CD4-positive, alpha-beta T cell treated with Interleukin-4 for 4 hours (primary cell): ENCODE measurements at regions not wholly inside any gene's neighbourhood (a gene's known extent, or its start where the extent isn't known, plus 50 kb on each side); places are given as distances from the start of the nearest gene placed in this dataset.

Experiments used
- DNase-seq: peaks from one replicate; pipeline ENCODE4 v3.0.0-alpha.2; 2020

- DNase-seq, result no peak
Measured at GRCh38 chr1:53378061-53378460, 50.2 kb upstream of the LRP8 start.

DNA sequence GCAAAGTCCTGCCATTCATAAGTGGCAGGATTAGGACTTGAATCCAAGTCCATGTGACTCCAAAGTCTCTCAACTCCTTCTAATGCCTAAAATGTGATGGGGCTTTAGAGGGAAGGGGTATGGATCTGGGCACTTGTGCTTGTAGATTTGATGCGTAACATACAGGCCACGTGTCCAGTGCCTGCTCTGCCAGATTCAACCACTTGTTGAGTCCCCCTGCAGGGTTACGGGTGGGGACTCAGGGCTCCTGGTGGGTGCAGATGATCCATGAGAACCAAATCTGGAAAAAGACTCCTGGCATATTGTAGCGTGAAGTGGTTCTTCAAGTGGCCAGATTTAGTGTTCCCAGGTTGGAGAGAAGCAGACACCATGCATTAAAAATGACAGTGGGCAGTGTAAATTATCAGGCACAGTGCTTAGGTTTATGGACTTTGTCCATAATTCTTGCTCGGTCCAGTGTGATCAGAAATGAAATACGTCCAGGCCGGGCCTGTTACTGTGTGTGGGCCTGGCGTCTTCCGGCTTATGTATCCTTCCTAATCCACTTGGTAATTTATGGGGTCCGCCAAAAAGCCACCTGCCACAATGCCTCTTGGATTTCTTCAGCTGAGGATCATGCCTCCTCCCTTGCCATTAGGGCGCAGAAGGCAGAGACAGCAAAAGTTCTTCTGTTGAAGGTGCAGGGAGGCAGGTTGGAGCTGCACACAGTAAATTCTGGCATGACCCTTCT, 51.2 kb upstream of the LRP8 start:
- DNase-seq, result no peak

GRCh38 chr1:53379662-53380002, 51.8 kb upstream of the LRP8 start:
- no peak for DNase-seq

- no peak for DNase-seq
Measured at GRCh38 chr1:53380296-53380695, 52.4 kb upstream of the LRP8 start.

GRCh38 chr1:53381790-53382401, 54.0 kb upstream of the LRP8 start:
- DNase-seq, result no peak

GRCh38 chr1:53383136-53383870, 55.4 kb upstream of the LRP8 start:
- no peak for DNase-seq

DNA sequence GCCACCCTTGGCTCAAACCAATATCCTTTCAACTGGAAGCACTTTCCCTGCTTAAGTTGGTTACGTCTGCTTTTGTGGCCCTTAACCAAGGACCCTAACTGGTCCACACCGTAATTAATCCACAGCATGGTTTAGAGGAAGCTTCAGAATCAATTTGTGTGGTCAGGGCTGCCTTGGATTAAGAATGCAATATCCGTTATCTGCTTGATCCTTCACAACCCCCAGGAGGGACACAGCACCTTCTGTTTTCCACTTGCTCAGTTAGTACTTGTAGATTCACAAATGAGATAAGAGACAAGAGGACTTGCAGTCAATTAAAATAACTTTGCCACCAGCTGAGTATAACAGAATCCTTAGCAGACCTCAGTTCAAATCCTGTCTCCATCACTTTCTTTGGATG, 56.9 kb upstream of the LRP8 start:
- DNase-seq, result no peak

- DNase-seq, result no peak
Measured at GRCh38 chr1:53385276-53386225, 57.7 kb upstream of the LRP8 start.

GRCh38 chr1:53388963-53389362, 61.1 kb upstream of the LRP8 start:
- no peak for DNase-seq

DNA sequence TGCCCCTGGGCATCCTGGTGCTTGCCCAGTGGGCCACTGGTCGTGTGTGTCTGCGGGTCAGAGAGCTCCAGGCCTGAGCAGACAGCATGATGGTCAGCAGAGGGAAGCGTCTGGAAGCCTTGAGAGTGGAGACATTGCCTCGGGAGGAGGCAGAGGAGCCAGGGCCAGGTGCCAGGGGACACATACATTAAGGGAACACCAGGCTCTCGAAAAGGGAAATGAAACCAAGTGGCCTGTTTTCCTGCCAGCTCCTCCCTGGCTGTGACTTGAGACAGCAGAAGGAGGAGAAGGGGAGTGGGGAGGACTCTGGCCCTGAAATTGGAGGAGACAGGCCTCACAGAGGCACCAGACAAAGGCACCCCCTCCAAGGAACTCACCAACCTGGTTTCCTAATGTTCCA, 62.4 kb upstream of the LRP8 start:
- no peak for DNase-seq

DNA sequence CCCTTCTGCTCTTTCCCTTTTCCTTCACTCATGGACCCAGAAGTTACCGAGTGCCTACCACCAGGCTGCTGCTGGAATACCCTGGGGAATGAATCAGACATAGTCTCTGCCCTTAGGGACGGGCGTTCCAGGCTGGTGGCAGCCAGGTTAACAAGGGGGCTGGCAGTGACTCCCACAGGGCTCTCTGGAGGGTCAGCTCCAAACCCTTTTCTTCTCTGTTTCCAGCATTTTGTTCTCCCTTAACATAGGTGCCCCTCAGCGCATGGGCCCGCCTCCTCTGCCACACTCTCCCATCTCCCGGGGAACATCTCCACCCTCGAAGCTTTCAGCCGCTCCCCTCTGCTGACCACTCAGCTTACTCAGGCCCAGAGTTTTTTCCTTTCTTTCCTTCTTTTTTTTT, 62.9 kb upstream of the LRP8 start:
- DNase-seq, result no peak

DNA sequence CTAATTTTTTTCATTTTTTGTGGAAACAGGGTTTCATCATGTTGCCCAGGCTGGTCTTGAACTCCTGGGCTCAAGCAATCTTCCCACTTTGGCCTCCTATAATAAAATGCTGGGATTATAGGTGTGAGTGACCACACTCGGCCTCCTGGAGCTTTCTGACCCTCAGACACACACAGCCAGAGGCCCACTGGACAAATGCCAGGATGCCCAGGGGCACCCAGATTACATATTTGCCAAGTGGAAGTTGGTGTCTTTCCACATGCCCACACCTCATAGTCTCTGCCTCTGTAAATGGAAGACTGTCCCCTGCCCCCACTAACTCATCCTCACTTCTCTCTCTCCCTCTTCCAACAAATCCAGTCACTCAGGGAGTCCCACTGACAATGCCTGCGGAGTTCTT, 63.4 kb upstream of the LRP8 start:
- DNase-seq, result no peak

DNA sequence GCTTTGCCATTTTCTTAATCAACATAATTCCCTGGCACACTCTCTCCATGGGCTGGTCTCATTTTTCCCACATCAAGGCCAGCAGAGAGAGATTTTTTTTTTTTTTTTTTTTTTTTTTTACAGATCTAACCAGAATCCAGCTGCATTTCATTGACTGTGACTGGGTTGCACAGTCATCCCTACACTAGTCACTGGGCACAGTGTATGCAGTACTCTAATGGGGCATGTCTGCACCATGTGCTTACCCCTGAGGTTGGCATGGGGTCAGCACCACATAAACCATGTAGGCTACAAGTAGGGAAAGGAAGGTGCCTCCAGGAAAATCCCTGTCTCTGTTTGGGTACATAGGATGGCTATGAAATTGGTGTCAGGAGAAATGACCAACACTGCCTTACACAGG, 64.1 kb upstream of the LRP8 start:
- no peak for DNase-seq

- no peak for DNase-seq
Measured at GRCh38 chr1:53392460-53392859, 64.6 kb upstream of the LRP8 start.

DNA sequence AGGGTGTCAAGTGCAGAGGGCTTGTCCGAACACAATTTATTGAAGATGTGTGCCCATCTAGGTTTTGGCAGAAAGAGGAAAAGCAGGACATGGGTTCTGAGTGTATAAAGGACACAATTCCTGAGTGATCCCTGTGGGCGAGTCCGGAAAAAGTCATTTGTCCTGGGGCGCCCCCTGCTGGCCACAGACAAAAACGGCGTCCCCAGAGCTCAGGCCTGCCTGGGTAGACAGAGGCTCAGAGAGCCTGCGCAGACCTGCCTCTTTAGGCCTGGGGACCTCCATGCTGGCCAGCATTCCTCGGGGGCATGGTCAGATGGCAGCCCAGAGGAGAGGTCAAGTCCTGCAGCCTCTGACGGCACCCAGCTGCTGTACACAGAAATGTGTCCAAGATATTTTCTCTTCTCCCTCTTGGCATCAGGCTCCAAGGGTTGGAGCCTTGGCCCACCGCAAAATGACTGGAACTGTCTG, 65.5 kb upstream of the LRP8 start:
- peak; percentile 56 for DNase-seq

GRCh38 chr1:53394306-53394705, 64.9 kb upstream of the DMRTB1 start:
- DNase-seq, result no peak

DNA sequence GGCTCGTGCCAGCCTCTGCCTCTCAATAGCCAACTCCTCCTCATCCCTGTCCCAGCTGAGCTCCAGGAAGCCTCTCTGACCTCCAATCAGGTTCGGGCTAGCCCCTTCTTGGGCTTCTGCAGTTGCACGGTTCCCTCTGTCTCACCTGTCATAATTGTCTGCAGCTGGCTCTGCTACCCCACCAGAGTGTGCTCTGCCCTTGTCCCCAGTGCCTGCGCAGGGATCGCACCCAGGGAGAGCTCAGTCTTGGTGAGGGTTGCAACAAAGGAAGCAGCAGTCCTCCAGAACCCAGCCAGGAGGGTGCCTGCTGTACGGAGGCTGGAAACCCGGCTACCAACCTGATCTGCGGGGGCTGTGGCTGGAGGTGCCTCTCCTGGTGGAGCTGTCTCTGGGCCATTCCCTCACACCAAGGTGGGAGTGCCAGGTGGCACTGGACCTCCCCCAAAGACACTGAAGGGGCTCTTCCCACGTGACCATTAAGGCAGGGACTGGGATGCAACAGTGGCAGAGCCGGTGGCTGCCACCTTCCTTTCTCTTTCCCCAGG, 63.5 kb upstream of the DMRTB1 start:
- no peak for DNase-seq

DNA sequence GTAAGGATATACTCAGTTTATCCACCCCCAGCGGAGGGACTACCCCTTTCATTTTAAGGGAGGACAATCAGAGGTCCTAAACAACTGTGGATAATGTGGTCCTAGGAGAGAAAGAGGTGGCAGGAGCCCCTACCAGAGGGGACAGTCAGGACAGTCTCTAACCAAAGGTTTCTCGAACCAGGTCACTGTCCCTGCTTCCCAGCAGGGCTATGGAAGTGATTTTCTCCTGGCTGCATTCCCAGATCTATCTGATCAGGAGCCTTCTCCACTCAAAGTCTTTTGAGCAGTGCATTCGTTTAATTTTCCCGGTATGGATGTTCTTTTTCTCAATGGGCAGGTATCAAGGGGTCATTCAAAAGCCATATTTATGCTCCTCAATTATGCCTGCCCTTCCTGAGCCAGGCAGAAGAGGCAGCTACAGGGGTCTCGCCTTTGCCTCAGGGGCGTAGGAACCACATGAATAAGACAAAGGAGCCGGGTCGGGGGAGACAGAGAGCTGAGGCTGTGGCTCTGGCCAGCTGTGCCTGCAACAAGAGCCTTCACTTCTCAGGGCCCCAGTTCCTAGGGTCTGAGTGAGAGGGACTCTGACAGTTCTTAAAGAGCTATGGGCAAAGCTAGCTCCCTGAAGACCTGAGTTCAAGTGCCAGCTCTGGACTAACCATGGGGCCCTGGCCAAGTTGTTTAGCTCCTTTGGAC, 62.5 kb upstream of the DMRTB1 start:
- DNase-seq, result no peak

GRCh38 chr1:53398091-53398490, 61.1 kb upstream of the DMRTB1 start:
- DNase-seq, result no peak

DNA sequence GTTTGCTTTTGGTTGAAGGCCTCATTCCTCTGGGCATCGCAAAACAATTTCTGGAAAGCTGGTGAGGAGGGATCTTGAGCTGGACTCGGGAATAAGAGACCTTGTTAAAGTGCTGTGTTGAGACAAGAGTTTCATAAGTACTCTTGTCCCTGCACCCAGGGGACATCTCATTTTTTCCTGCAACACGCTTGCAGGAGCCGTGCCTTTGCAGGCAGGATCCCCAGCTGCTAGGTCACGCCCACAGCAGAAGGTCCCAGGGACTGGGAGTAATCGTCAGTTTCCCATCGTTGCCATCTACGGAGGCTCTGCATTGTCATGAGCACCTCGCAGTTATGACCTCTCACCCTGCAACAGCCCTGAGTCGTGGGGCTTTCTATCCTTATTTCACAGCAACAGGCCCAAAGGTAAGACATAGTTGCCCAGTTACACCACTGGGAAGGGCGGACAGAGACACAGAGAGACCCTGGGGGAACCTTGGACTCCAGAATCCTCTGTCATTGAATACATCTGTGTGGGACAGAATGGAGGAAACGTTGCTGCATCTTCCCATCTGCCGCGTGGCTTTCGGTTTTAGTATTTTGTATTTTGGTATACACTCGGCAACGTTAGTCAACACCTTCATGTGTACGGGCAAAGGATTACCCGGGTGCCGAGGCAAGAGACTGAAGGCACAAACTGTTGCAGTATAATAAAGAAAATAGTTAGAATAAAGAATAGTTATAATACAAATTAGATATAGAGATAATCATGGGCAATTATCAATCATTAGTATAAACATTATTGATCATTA, 60.4 kb upstream of the DMRTB1 start:
- no peak for DNase-seq
